ENCODE measurements at regions not wholly inside any gene's neighbourhood (a gene's known extent, or its start where the extent isn't known, plus 50 kb on each side); places are given as distances from the start of the nearest gene placed in this dataset.
"Not testable (repeated sequence)": the region's sequence is repeated elsewhere in the genome, so short reads cannot be mapped to it uniquely, and the experiment has no call there.

- DNase-seq: no peak
These were observed 67.0 kb upstream of the LSAMP start for GRCh38 chr3:116512281-116512680.

GRCh38 chr3:116512931-116513330 is 67.6 kb upstream of the LSAMP start:
- DNase-seq: no peak

GRCh38 chr3:116515973-116516372 is 70.7 kb upstream of the LSAMP start:
- DNase-seq: no peak

GRCh38 chr3:116517308-116517707 is 72.0 kb upstream of the LSAMP start:
- DNase-seq: no peak

GRCh38 chr3:116519101-116519500 is 73.8 kb upstream of the LSAMP start:
- not testable (repeated sequence) for DNase-seq

GRCh38 chr3:116519823-116520222 is 74.5 kb upstream of the LSAMP start:
- DNase-seq: not testable (repeated sequence)

GRCh38 chr3:116524453-116525210 is 79.3 kb upstream of the LSAMP start:
- DNase-seq: no peak

- no peak for DNase-seq
These were observed 107.0 kb upstream of the LSAMP start for GRCh38 chr3:116552246-116552645.

- no peak for DNase-seq
These were observed 108.1 kb upstream of the LSAMP start for GRCh38 chr3:116553355-116553754.

- no peak for DNase-seq
These were observed 116.2 kb upstream of the LSAMP start for GRCh38 chr3:116561529-116561928.

GRCh38 chr3:116563351-116563750 is 118.1 kb upstream of the LSAMP start:
- no peak for DNase-seq

- DNase-seq: no peak
These were observed 121.2 kb upstream of the LSAMP start for GRCh38 chr3:116566478-116566960.

GRCh38 chr3:116569611-116570010 is 124.3 kb upstream of the LSAMP start:
- DNase-seq: no peak

GRCh38 chr3:116579840-116580239 is 129.7 kb upstream of the TUSC7 start:
- DNase-seq: no peak

GRCh38 chr3:116586285-116586944 is 123.2 kb upstream of the TUSC7 start:
- no peak for DNase-seq

GRCh38 chr3:116591236-116591635 is 118.3 kb upstream of the TUSC7 start:
- no peak for DNase-seq

- DNase-seq: no peak
These were observed 108.4 kb upstream of the TUSC7 start for GRCh38 chr3:116601206-116601605.

GRCh38 chr3:116607205-116607604 is 102.4 kb upstream of the TUSC7 start:
- DNase-seq: no peak

- no peak for DNase-seq
These were observed 99.5 kb upstream of the TUSC7 start for GRCh38 chr3:116610124-116610523.

- DNase-seq: peak; percentile 8
These were observed 94.7 kb upstream of the TUSC7 start for GRCh38 chr3:116614795-116615362.

- DNase-seq: no peak
These were observed 91.4 kb upstream of the TUSC7 start for GRCh38 chr3:116618138-116618537.

- DNase-seq: no peak
These were observed 90.6 kb upstream of the TUSC7 start for GRCh38 chr3:116618930-116619329.

- no peak for DNase-seq
These were observed 79.1 kb upstream of the TUSC7 start for GRCh38 chr3:116630494-116630893.

GRCh38 chr3:116639641-116640040 is 69.9 kb upstream of the TUSC7 start:
- DNase-seq: no peak

All from NCI-H2171 (cell line).